ENCODE measurements at regions not wholly inside any gene's neighbourhood (a gene's known extent, or its start where the extent isn't known, plus 50 kb on each side); places are given as distances from the start of the nearest gene placed in this dataset.
A peak's percentile ranks its signal among the peaks of the same experiment; 100 is the strongest.

GRCh38 chr2:79223539-79223938 is 64.0 kb upstream of the REG3A start:
- Histone ChIP-seq H2BK15ac (ENCODE audit: low read length) (no peak overlapping the region), H3K56ac (replicated peaks; ENCODE audit: insufficient read length, low read depth, low read length) (no peak overlapping the region), H2BK12ac (ENCODE audit: low read depth, low read length) (no peak overlapping the region), H3K79me2 (ENCODE audit: control insufficient read depth in 1 of 2, insufficient read depth in 2 of 2, low read length in 2 of 2) (no peaks in the 10 kb centered on the region), H3K4ac (replicated peaks; ENCODE audit: insufficient read length, low read depth, low read length) (no peak overlapping the region), H3K23ac (ENCODE audit: insufficient read length) (no peak overlapping the region), H3K18ac (ENCODE audit: extremely low read depth, low read length) (no peak overlapping the region), H3K4me2 (ENCODE audit: insufficient read depth in 1 of 2, low read depth in 2 of 2, low read length in 2 of 2) (no peak overlapping the region), H3K4me3 (ENCODE audit: extremely low read depth in 1 of 4, insufficient read depth in 2 of 4, low read depth in 3 of 4, low read length in 4 of 4) (no peak overlapping the region), H4K91ac (replicated peaks; ENCODE audit: insufficient read length, low read length) (no peak overlapping the region), H3K27me3 (replicated peaks in 1 of 4; ENCODE audit: control insufficient read depth in 3 of 4, extremely low read depth in 1 of 4, insufficient read depth in 3 of 4, low read length in 3 of 4) (no peaks in the 10 kb centered on the region), H2BK5ac (ENCODE audit: low read depth, low read length) (no peak overlapping the region), H4K20me1 (replicated peaks in 1 of 2; ENCODE audit: control insufficient read depth in 1 of 2, insufficient read depth in 2 of 2, low read length in 2 of 2) (no peaks in the 10 kb centered on the region), H3K14ac (ENCODE audit: insufficient read length) (no peak overlapping the region), H2AK5ac (ENCODE audit: low read depth, low read length) (no peak overlapping the region), H4K5ac (ENCODE audit: insufficient read length, low read depth, low read length) (no peak overlapping the region), H3K36me3 (ENCODE audit: control insufficient read depth in 2 of 4, insufficient read depth in 4 of 4, low read length in 3 of 4) (no peaks in the 10 kb centered on the region), H2BK120ac (replicated peaks; ENCODE audit: low read depth, low read length) (no peak overlapping the region), H2AFZ (ENCODE audit: low read length) (no peak overlapping the region), H3K9ac (replicated peaks in 1 of 4; ENCODE audit: extremely low read depth in 1 of 4, low read depth in 3 of 4, low read length in 3 of 4) (no peak overlapping the region), H3K79me1 (ENCODE audit: low read depth, low read length) (no peaks in the 10 kb centered on the region), H3K9me3 (ENCODE audit: insufficient read depth in 2 of 2, low read depth in 1 of 2, low read length in 1 of 2) (no peaks in the 10 kb centered on the region), H2BK20ac (ENCODE audit: low read length) (no peak overlapping the region), H3K4me1 (replicated peaks in 1 of 4; ENCODE audit: control insufficient read depth in 3 of 4, insufficient read depth in 4 of 4, low read length in 3 of 4) (no peaks in the 10 kb centered on the region), H4K8ac (ENCODE audit: extremely low read depth, insufficient read depth, low read length) (no peak overlapping the region), H3K27ac (ENCODE audit: low read depth, low read length) (no peak overlapping the region), H3K23me2 (ENCODE audit: low read depth, low read length) (no peaks in the 10 kb centered on the region; the same call in 1 of the 2 replicates)
- FAIRE-seq (no peak), DNase-seq (ENCODE audit: low read depth in 1 of 2, low spot score in 2 of 2) (no peak)
- ChIA-PET CTCF (ENCODE audit: partially characterized antibody) (interaction anchor here (0.8 to 6.6 kb wide), 4 partner anchors 12 to 631 kb away, joined by 3 to 66 read pairs (median 10); no protein-coding TSS in a partner anchor), POLR2A (ENCODE audit: partially characterized antibody) (no interaction called here)
- TF ChIP-seq BRCA1 (IDR thresholded peaks at IDR 0.05; ENCODE audit: low read depth, low read length) (no peak), RFX5 (IDR thresholded peaks at IDR 0.05; ENCODE audit: borderline replicate concordance, low read depth, low read length) (no peak), RAD21 (IDR thresholded peaks at IDR 0.05 in 1 of 2, conservative IDR thresholded peaks at IDR 0.05 in 1 of 2; ENCODE audit: low read depth in 2 of 2, low read length in 2 of 2) (peak; percentile 37 to 40), BCL11A (IDR thresholded peaks at IDR 0.05; ENCODE audit: low read depth in 2 of 2, low read length in 2 of 2) (no peak), CHD1 (IDR thresholded peaks at IDR 0.05; ENCODE audit: low read depth, low read length) (no peak)

Measured in H1 (cell line).